ENCODE measurements at regions not wholly inside any gene's neighbourhood (a gene's known extent, or its start where the extent isn't known, plus 50 kb on each side); places are given as distances from the start of the nearest gene placed in this dataset.

DNA sequence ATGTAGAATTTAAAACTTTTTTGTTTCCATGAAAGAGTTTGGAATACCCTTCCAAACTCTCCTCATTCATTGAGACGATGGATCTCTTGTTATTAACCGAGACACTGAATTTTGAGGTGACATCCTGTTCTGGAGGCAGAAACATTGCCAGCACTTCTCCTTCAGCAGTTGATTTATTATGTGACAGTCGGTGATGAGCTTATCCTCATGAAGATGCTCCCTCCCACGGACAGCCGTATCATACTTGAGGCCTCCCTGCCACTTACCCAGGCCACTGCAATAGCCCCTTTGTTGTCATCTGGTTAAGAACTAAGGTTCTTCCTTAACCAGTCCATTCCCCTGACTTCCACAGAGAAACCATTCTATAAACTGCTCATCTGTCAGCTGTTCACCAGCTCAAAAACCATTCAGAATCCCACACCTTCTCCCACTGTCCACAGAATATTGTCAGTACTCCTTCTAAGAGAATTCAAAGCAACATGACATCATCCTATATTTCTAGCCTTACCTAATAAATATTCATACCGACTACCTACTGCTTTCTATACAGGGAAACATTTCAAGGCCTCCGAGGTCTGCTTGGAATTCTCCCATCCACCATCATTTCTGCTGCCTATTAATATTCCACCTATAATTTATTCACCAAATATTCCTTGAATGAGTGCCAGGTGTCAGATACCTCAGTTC lies 139.0 kb upstream of the TRIB2 start:
- no peak for DNase-seq (ENCODE audit: low read depth)

DNA sequence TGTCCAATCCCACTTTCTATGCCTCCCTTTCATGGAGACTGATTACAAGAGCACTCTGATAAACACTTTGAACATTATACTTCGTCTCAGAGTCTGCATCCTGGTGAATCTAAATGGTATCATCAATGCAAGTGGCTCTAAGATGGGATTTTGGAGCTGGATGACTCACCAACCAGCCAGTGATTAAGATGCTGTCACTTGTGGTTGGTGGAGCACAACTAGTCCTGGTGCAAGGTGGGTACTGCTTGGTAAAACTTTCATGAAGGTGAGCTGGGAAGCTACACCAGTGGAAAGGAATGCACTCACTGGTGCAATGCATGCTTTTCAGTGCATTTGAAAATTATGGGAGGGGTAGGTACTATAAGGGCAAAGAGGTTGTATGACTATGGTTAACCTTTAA lies 137.7 kb upstream of the TRIB2 start:
- TF ChIP-seq, protein P1, sequence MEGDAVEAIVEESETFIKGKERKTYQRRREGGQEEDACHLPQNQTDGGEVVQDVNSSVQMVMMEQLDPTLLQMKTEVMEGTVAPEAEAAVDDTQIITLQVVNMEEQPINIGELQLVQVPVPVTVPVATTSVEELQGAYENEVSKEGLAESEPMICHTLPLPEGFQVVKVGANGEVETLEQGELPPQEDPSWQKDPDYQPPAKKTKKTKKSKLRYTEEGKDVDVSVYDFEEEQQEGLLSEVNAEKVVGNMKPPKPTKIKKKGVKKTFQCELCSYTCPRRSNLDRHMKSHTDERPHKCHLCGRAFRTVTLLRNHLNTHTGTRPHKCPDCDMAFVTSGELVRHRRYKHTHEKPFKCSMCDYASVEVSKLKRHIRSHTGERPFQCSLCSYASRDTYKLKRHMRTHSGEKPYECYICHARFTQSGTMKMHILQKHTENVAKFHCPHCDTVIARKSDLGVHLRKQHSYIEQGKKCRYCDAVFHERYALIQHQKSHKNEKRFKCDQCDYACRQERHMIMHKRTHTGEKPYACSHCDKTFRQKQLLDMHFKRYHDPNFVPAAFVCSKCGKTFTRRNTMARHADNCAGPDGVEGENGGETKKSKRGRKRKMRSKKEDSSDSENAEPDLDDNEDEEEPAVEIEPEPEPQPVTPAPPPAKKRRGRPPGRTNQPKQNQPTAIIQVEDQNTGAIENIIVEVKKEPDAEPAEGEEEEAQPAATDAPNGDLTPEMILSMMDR (IDR thresholded peaks at IDR 0.05; ENCODE audit: insufficient read depth, low read depth, low read length, missing control alignments): no peak
- DNase-seq (ENCODE audit: low read depth): peak; percentile 36

More for the DNA sequence above, 139.0 kb upstream of the TRIB2 start:
- H3K4me3 ChIP-seq (ENCODE audit: low read length): no peak overlapping the region
- TF ChIP-seq, protein P1 (IDR thresholded peaks at IDR 0.05; ENCODE audit: insufficient read depth, low read depth, low read length, missing control alignments): no peak

DNA sequence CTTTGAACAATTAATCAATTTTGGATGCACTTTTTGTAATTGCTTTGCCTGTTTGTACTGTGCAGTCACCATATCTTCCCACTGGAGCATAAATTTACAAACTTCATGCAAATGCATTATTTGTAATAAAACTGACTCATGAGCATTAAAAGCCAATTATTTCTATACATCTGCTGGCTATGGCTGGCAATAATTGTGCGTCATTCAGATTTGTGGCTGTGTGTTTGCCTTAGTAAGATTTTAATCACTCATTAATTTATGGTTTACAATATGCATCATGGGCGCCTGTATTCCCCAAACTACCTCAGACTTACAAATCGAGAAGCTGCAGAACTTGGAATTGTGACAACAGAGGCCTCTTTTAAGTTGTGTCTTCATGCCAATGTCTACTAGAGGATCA lies 132.4 kb upstream of the TRIB2 start:
- no peak for DNase-seq (ENCODE audit: low read depth)
- TF ChIP-seq, protein P1 (IDR thresholded peaks at IDR 0.05; ENCODE audit: insufficient read depth, low read depth, low read length, missing control alignments): no peak
- no peak overlapping the region for H3K4me3 ChIP-seq (ENCODE audit: low read length)

More for the DNA sequence above, 137.7 kb upstream of the TRIB2 start:
- H3K4me3 ChIP-seq (ENCODE audit: low read length): no peak overlapping the region

DNA sequence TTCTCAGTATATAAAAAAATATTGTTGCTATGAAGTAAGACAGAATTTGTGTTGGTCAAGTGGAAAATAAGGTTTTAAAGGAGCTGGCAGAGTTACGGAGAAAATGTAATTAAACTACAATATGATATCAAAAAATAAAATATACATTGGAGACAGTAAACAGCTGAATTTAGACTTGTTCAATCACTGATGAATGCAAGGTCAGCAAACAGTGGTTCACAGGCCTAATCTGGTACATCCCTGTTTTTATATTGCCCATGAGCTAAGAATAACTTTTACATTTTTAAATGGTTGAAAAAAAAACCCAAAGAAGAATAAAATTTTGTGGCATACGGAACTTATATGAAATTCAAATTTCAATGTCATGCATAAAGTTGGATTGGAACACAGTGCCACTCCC lies 131.0 kb upstream of the TRIB2 start:
- H3K4me3 ChIP-seq (ENCODE audit: low read length): no peak overlapping the region
- TF ChIP-seq, protein P1 (IDR thresholded peaks at IDR 0.05; ENCODE audit: insufficient read depth, low read depth, low read length, missing control alignments): no peak
- no peak for DNase-seq (ENCODE audit: low read depth)

DNA sequence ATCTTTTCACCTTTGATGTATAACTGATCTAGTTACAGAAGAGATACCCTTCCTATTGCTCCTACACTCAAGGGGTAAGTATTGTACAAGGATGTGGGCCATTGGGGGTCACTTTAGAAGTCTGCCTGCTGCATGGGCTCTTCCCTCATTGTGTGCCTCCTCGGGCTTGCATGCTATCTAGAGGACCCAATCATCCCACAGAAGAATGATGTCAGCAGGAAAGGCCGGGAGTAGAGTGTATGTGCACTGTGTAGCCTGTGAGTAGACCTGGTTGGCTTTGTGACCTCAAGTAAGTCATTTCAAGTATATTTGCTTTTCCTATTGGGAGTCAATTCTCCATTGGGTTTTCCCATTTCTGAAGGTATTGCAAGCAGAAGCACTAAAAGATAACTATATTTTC lies 129.5 kb upstream of the TRIB2 start:
- TF ChIP-seq, protein P1 (IDR thresholded peaks at IDR 0.05; ENCODE audit: insufficient read depth, low read depth, low read length, missing control alignments): no peak
- DNase-seq (ENCODE audit: low read depth): no peak
- no peak overlapping the region for H3K4me3 ChIP-seq (ENCODE audit: low read length)

DNA sequence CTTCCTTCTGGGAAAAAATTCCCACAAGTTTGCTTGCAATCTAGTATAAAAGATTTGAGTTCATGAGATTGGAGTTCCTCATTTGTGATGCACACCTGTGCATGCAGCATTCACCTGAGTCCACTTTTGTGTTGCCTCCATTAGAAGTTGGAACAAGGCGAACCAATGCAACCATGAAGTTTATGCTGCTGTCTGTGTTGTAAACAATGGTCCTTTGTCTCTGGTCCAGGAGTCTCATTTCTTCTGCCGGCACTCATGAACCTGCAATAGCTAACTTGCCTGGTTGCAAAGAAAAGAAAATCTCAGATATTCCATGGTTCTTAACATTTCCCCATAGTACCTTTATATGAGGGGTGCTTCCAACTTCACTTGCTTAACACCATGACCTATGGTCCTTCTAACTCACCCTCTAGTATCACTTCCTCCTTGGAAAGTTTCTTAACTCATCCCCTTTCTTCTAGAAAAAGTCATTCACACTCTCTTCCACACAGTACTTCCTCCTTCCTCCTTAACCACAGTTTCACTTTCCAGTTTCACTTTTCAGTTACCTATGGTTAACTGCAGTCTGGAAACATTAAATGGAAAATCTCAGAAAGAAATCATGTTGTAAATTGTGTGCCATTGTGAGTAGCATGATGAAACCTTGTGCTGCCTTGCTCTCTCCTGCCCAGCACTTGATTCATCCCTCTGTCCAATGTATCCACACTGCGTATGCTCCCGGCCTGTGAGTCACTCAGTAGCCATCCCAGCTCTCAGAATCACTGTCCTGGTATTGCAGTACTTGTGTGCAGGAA lies 128.8 kb upstream of the TRIB2 start:
- peak; percentile 95 for DNase-seq (ENCODE audit: low read depth)
- TF ChIP-seq, protein P1 (IDR thresholded peaks at IDR 0.05; ENCODE audit: insufficient read depth, low read depth, low read length, missing control alignments): no peak
- H3K4me3 ChIP-seq (ENCODE audit: low read length): no peak overlapping the region
